ENCODE measurements at regions not wholly inside any gene's neighbourhood (a gene's known extent, or its start where the extent isn't known, plus 50 kb on each side); places are given as distances from the start of the nearest gene placed in this dataset.

- POLR2A ChIA-PET (ENCODE audit: partially characterized antibody): no interaction called here
These were observed 83.2 kb upstream of the TBX3 start for GRCh38 chr12:114767084-114767760.

More at GRCh38 chr12:114767084-114767760, 83.2 kb upstream of the TBX3 start:
- no peak overlapping the region for H2AFZ ChIP-seq (ENCODE audit: low read length)
- TF ChIP-seq BACH1 (IDR thresholded peaks at IDR 0.05; ENCODE audit: low read length) (no peak), ATF2 (IDR thresholded peaks at IDR 0.05; ENCODE audit: low read length) (no peak), TAF1 (IDR thresholded peaks at IDR 0.05; ENCODE audit: low read depth, low read length) (no peak), MAX (IDR thresholded peaks at IDR 0.05) (no peak), TAF7 (optimal IDR thresholded peaks at IDR 0.05; ENCODE audit: borderline replicate concordance, low read depth, low read length) (no peak), SP1 (IDR thresholded peaks at IDR 0.05; ENCODE audit: low read depth, low read length) (no peak), CTCF (IDR thresholded peaks at IDR 0.05; ENCODE audit: control extremely low read depth in 1 of 3, insufficient read depth in 1 of 3, low read depth in 1 of 3, low read length in 3 of 3) (no peak), TEAD4 (IDR thresholded peaks at IDR 0.05; ENCODE audit: low read depth, low read length) (no peak), KDM5A (IDR thresholded peaks at IDR 0.05; ENCODE audit: low read length) (no peak), SP2 (IDR thresholded peaks at IDR 0.05; ENCODE audit: low read length) (no peak)
- H3K4me1 ChIP-seq (replicated peaks in 1 of 4; ENCODE audit: control insufficient read depth in 3 of 4, insufficient read depth in 4 of 4, low read length in 3 of 4): no peaks in the 10 kb centered on the region
- H4K8ac ChIP-seq (ENCODE audit: extremely low read depth, insufficient read depth, low read length): no peak overlapping the region
- no peak overlapping the region for H3K23ac ChIP-seq (ENCODE audit: insufficient read length)
- H3K79me1 ChIP-seq (ENCODE audit: low read depth, low read length): no peaks in the 10 kb centered on the region
- H2BK5ac ChIP-seq (ENCODE audit: low read depth, low read length): no peak overlapping the region
- no peak overlapping the region for H3K9ac ChIP-seq (replicated peaks in 1 of 4; ENCODE audit: extremely low read depth in 1 of 4, low read depth in 3 of 4, low read length in 3 of 4)
- no peaks in the 10 kb centered on the region for H3K27me3 ChIP-seq (replicated peaks in 1 of 4; ENCODE audit: control insufficient read depth in 3 of 4, extremely low read depth in 1 of 4, insufficient read depth in 3 of 4, low read length in 3 of 4)
- H2BK12ac ChIP-seq (ENCODE audit: low read depth, low read length): no peak overlapping the region
- no peak overlapping the region for H4K5ac ChIP-seq (ENCODE audit: insufficient read length, low read depth, low read length)
- H2BK120ac ChIP-seq (replicated peaks; ENCODE audit: low read depth, low read length): no peak overlapping the region
- no peak overlapping the region for H2AK5ac ChIP-seq (ENCODE audit: low read depth, low read length)
- 91% methylated on average over 19 of the region's 19 CpGs; no CpG with 5 or more reads in 1 of the 2 experiments for WGBS, 2 experiments (ENCODE audit: extremely low coverage in 1 of 2, insufficient coverage in 1 of 2, insufficient read length in 1 of 2, insufficient replicate concordance in 2 of 2, low coverage in 1 of 2, low lambda C conversion rate in 2 of 2, missing lambda C conversion rate in 1 of 2)
- no peak overlapping the region for H2BK20ac ChIP-seq (ENCODE audit: low read length)
- H3K23me2 ChIP-seq (ENCODE audit: low read depth, low read length): no peaks in the 10 kb centered on the region
- H3K18ac ChIP-seq (ENCODE audit: extremely low read depth, low read length): no peak overlapping the region
- DNase-seq (ENCODE audit: low read depth in 1 of 2, low spot score in 2 of 2) (no peak), FAIRE-seq (no peak)
- H3K4ac ChIP-seq (replicated peaks; ENCODE audit: insufficient read length, low read depth, low read length): no peak overlapping the region
- H3K56ac ChIP-seq (replicated peaks; ENCODE audit: insufficient read length, low read depth, low read length): no peak overlapping the region
- H2BK15ac ChIP-seq (ENCODE audit: low read length): no peak overlapping the region
- no peaks in the 10 kb centered on the region for H3K79me2 ChIP-seq (ENCODE audit: control insufficient read depth in 1 of 2, insufficient read depth in 2 of 2, low read length in 2 of 2)
- no peak overlapping the region for H3K4me2 ChIP-seq (ENCODE audit: insufficient read depth in 1 of 2, low read depth in 2 of 2, low read length in 2 of 2)
- H4K20me1 ChIP-seq (replicated peaks in 1 of 2; ENCODE audit: control insufficient read depth in 1 of 2, insufficient read depth in 2 of 2, low read length in 2 of 2): no peaks in the 10 kb centered on the region
- CTCF ChIA-PET (ENCODE audit: partially characterized antibody): no interaction called here
- no peaks in the 10 kb centered on the region for H3K9me3 ChIP-seq (ENCODE audit: insufficient read depth in 2 of 2, low read depth in 1 of 2, low read length in 1 of 2)
- H3K27ac ChIP-seq (ENCODE audit: low read depth, low read length): no peak overlapping the region
- no peak overlapping the region for H3K14ac ChIP-seq (ENCODE audit: insufficient read length)
- H4K91ac ChIP-seq (replicated peaks; ENCODE audit: insufficient read length, low read length): no peak overlapping the region
- H3K36me3 ChIP-seq (ENCODE audit: control insufficient read depth in 2 of 4, insufficient read depth in 4 of 4, low read length in 3 of 4): no peaks in the 10 kb centered on the region
- no peak overlapping the region for H3K4me3 ChIP-seq (ENCODE audit: extremely low read depth in 1 of 4, insufficient read depth in 2 of 4, low read depth in 3 of 4, low read length in 4 of 4)

Data from H1 (cell line).